ENCODE measurements at regions not wholly inside any gene's neighbourhood (a gene's known extent, or its start where the extent isn't known, plus 50 kb on each side); places are given as distances from the start of the nearest gene placed in this dataset.

DNA sequence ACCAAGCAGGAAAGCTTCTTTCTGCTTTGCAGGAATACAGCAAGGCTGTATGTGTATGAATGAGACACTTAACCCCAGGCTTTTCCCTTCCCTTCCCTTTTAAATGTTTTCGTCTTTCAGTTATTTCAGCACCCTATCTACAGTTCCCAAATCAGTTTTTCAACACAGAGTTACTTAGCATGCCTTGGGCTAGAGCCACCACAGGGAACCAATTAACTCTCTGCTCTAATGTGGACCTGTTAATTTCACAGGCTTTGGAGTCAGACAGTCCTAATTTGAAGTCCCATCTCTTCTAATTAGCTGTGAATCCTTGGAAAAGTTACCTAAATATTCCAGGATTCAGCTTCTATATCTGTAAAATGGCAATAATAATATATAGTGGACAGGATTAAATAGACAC is 89.2 kb upstream of the REG3A start:
- TF ChIP-seq, protein P1, sequence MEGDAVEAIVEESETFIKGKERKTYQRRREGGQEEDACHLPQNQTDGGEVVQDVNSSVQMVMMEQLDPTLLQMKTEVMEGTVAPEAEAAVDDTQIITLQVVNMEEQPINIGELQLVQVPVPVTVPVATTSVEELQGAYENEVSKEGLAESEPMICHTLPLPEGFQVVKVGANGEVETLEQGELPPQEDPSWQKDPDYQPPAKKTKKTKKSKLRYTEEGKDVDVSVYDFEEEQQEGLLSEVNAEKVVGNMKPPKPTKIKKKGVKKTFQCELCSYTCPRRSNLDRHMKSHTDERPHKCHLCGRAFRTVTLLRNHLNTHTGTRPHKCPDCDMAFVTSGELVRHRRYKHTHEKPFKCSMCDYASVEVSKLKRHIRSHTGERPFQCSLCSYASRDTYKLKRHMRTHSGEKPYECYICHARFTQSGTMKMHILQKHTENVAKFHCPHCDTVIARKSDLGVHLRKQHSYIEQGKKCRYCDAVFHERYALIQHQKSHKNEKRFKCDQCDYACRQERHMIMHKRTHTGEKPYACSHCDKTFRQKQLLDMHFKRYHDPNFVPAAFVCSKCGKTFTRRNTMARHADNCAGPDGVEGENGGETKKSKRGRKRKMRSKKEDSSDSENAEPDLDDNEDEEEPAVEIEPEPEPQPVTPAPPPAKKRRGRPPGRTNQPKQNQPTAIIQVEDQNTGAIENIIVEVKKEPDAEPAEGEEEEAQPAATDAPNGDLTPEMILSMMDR (conservative IDR thresholded peaks at IDR 0.05): no peak
- Mint-ChIP-seq H3K27ac (ENCODE audit: unreplicated experiment) (no peak overlapping the region), H3K9me3 (peaks cover 2% of the 10 kb centered on the region), H3K4me3 (no peak overlapping the region), H3K27me3 (ENCODE audit: low read depth) (no peaks in the 10 kb centered on the region), H3K4me1 (no peaks in the 10 kb centered on the region), H3K36me3 (ENCODE audit: low read depth) (no peaks in the 10 kb centered on the region)
- DNase-seq (ENCODE audit: low read depth, low spot score): no peak

DNA sequence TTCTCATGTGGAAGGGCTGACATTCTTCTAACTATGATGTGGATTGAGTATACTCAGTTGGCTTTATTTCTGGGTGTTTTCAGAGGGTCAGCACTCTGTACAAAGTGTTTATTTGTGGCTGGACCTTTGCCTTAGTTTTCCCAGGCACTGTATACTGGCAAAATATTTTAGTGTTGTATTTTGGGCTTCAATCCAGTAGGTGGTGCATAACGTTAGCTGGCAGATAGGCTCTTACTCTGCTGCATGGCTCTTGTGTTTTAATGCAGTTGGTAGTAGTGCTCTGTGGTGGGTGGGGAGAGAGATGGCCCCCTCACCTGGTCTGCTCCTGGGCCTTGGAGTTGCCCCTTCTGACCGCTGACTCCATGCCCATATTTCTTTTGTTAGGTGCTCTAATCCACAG is 75.6 kb upstream of the REG3A start:
- no peak for DNase-seq (ENCODE audit: low read depth, low spot score)
- Mint-ChIP-seq H3K27me3 (ENCODE audit: low read depth) (peaks cover 3% of the 10 kb centered on the region), H3K36me3 (ENCODE audit: low read depth) (peaks cover 3% of the 10 kb centered on the region), H3K4me1 (no peaks in the 10 kb centered on the region), H3K9me3 (peaks cover 6% of the 10 kb centered on the region), H3K27ac (ENCODE audit: unreplicated experiment) (no peak overlapping the region), H3K4me3 (no peak overlapping the region)
- TF ChIP-seq, protein P1 (conservative IDR thresholded peaks at IDR 0.05): peak; percentile 37

DNA sequence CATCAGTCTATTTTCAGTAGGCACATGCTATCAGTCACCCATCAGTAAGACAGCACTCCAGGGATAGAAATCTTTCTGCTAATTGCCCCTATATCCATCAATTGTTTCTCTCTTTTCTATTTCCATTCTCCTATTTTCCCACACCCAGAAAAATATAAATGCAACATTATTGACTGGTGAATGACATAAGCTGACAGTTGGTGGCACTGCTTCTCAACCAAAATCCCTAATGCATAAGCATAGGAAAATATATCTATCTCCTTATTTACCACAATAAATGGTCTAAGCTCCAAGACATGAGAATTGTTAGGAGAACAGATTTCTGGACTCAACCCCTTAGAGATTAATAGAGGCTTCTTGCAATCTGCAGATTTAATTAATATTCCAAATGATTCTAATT is 64.0 kb upstream of the REG3A start:
- Mint-ChIP-seq H3K4me3 (no peak overlapping the region), H3K27ac (ENCODE audit: unreplicated experiment) (no peak overlapping the region)

DNA sequence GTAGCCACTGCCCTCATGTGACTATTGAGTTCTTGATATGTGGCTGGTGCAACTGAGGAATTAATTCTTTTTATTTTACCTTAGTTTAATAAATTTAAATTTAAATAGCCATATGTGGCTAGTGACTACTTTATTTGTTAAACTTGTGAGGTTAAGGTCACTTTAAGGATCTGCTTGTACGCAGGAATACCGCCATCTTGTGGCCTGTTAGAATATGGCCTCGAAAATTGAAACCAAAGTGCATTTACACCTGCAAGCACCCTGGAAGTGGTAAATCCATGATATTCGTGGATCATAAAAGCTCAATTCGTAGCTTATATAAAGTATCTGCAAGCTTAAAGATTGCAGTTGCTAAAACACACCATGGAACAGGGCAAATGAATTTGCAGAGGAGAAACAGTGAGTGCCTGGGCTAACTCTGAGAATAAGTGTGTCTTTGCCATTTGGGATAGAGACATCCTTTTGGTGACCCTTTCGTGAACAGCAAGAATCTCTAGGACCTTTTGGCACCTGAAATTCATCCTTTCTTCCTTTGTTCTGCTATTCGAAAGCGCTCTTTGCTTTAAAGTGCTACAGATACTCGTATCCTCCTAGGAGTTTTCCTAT is 59.9 kb upstream of the REG3A start:
- H3K4me3 Mint-ChIP-seq: no peak overlapping the region
- no peak overlapping the region for H3K27ac Mint-ChIP-seq (ENCODE audit: unreplicated experiment)
- H3K36me3 Mint-ChIP-seq (ENCODE audit: low read depth): no peaks in the 10 kb centered on the region
- no peaks in the 10 kb centered on the region for H3K4me1 Mint-ChIP-seq
- H3K27me3 Mint-ChIP-seq (ENCODE audit: low read depth): no peaks in the 10 kb centered on the region
- no peaks in the 10 kb centered on the region for H3K9me3 Mint-ChIP-seq
- TF ChIP-seq, protein P1 (conservative IDR thresholded peaks at IDR 0.05): peak; percentile 93
- DNase-seq (ENCODE audit: low read depth, low spot score): peak; percentile 45

More for the DNA sequence above, 64.0 kb upstream of the REG3A start:
- H3K9me3 Mint-ChIP-seq: no peaks in the 10 kb centered on the region
- H3K4me1 Mint-ChIP-seq: no peaks in the 10 kb centered on the region
- TF ChIP-seq, protein P1 (conservative IDR thresholded peaks at IDR 0.05): no peak
- no peak for DNase-seq (ENCODE audit: low read depth, low spot score)
- no peaks in the 10 kb centered on the region for H3K27me3 Mint-ChIP-seq (ENCODE audit: low read depth)
- no peaks in the 10 kb centered on the region for H3K36me3 Mint-ChIP-seq (ENCODE audit: low read depth)

DNA sequence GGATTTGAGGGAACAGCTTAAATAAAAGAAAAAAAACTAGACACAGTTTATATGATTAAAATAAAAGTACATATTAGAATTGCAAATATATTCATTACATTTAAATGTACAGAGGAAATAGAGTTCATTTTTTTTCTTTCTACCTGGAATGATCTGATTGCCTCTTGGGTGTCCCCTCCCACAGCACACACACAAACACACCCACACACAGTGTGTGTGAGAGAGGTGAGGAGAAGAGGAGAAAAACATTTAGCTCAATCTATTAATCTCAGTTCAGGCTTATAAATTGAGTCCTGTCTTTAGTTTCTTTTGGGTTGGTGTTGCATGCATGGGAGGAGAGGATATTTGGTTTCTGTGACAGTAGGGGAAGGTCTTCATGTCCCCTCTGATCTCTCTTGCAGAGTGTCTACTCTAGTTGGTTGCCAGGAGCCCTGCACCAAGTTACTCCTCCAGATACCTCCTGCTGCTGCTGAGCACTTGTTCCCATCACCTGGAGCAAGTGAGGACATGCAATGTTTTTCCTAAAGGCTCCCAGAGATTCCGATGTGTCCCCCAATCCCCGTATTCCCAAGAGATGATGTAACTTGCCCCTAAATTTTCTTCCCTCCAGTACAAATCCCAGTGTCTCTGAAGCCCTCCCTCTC is 50.8 kb upstream of the REG3A start:
- Mint-ChIP-seq H3K9me3 (no peaks in the 10 kb centered on the region), H3K36me3 (ENCODE audit: low read depth) (peaks cover 2% of the 10 kb centered on the region), H3K27ac (ENCODE audit: unreplicated experiment) (no peak overlapping the region), H3K4me1 (peaks cover 8% of the 10 kb centered on the region), H3K27me3 (ENCODE audit: low read depth) (peaks cover 3% of the 10 kb centered on the region), H3K4me3 (no peak overlapping the region)
- DNase-seq (ENCODE audit: low read depth, low spot score): no peak
- TF ChIP-seq, protein P1 (conservative IDR thresholded peaks at IDR 0.05): no peak

All from neural crest cell (in vitro differentiated cells).